Retinal pigment epithelial cell (primary cell): ENCODE measurements at regions not wholly inside any gene's neighbourhood (a gene's known extent, or its start where the extent isn't known, plus 50 kb on each side); places are given as distances from the start of the nearest gene placed in this dataset.
A peak's percentile ranks its signal among the peaks of the same experiment; 100 is the strongest.

Experiments
- DNase-seq: peaks from one replicate; pipeline ENCODE4 v3.0.0-alpha.2; 2010; ENCODE audit warnings: low read depth
- H3K4me3 ChIP-seq: 2 replicates; pipeline ENCODE4 v1.5.1; 2011; ENCODE audit warnings: mild to moderate bottlenecking, low read length, control low read depth, moderate library complexity
- CTCF ChIP-seq: conservative IDR thresholded peaks from 2 replicates; pipeline ENCODE4 v1.5.1; 2011; ENCODE audit warnings: low read depth, low read length, control low read depth, inconsistent platforms

DNA sequence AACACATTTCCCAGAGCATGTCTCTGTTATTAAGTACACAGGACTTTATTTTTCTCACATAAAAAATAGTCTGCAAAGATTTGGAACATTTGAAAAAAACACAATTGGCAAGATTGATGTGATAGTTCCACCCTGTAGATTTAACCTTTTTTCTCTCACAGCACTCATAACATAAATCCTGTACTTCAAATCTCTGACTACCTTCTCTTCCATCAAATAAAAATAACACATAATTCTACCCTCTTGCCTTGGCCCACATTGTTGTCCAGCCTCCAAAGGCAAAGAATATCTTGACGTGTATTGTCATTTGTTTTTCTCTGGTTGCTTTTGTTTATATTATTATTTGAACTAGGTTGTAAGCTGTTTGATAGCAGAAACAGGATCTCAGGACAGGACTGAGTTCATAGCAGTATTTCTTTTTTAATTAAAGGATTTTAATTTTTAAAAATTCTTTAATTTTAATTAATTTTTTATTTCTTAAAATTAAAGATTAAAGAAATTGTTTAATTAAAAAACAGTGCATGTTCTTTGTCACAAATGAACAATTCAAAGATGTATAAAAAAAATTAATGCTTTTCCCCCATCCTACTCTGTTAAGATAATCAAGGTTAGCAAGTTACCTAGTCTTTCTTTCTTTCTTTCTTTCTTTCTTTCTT, 69.1 kb upstream of the PCSK1 start:
- no peak for TF ChIP-seq CTCF
- no peak overlapping the region for H3K4me3 ChIP-seq
- DNase-seq, result no peak

GRCh38 chr5:96503501-96504236, 70.6 kb upstream of the PCSK1 start:
- DNase-seq, result no peak
- H3K4me3 ChIP-seq, result no peak overlapping the region
- no peak for TF ChIP-seq CTCF

DNA sequence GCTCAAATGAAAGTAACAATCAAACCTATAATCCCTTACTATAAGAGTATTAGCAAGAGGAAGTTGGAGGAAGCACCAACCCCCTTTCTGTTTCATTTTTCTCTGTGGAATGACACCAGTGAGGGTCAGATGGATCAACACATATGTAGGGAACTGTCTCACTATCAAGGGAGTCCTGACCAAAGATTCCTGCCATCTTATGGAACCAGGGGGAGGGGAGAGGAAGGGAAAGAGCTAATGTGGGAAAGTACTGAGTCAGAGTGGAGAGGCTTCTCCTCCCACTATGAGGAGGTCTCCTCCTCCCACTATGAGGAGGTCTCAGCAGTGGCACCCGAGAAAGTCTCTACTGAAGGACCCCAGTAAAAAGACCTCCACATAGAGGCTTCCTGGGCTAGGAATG, 73.3 kb upstream of the PCSK1 start:
- no peak overlapping the region for H3K4me3 ChIP-seq
- no peak for DNase-seq
- TF ChIP-seq CTCF, result no peak

DNA sequence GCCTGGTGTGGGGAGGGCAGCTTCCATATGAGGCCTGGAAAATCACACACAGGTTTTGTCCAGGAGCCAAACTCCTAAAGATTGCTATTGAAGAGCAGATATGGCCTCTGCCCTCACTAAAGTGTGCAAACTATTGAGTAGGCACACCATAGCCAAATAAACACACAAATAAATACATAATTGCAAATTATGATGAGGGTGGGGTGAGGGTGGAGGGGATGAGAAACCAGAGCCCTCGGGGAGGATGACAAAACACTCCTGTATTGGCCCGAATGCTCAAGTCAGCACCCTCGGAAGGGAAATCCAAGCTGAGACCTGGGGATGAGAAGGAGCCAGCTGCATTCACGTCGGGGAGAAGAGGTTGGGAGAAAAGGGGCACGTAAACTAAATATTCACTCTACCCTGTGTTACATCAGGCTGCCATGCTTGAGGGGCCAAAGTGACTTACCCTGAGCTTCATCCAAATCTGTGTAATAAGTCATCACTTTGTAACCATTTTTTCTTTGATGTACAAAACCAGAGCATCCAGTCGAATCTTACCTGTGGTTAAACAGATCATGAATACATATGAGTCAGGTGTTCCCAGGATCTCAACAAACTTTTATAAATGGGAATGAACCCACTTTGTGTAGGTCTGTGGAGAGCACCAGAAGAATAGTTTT, 73.9 kb upstream of the PCSK1 start:
- TF ChIP-seq CTCF, result no peak
- H3K4me3 ChIP-seq, result no peak overlapping the region
- DNase-seq, result no peak

DNA sequence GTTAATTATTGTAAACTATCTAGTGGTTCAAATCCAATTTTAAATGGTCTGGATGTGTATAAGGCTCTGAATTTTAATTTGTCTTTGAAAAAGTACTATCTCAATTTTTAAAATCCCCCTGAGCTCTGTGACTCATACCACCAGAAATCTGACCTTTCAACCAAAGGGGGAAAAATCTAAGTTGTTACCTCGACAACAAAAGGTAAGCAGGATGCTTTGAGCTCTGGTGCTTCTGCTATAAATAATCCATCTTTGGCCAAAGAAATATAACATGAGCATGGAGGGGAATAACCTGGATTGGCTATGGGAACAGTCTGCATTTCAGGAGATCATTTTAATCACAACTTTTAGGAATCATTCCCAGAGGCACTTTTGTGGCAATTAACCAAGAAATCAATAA, 76.3 kb upstream of the PCSK1 start:
- TF ChIP-seq CTCF, result no peak
- DNase-seq, result no peak

DNA sequence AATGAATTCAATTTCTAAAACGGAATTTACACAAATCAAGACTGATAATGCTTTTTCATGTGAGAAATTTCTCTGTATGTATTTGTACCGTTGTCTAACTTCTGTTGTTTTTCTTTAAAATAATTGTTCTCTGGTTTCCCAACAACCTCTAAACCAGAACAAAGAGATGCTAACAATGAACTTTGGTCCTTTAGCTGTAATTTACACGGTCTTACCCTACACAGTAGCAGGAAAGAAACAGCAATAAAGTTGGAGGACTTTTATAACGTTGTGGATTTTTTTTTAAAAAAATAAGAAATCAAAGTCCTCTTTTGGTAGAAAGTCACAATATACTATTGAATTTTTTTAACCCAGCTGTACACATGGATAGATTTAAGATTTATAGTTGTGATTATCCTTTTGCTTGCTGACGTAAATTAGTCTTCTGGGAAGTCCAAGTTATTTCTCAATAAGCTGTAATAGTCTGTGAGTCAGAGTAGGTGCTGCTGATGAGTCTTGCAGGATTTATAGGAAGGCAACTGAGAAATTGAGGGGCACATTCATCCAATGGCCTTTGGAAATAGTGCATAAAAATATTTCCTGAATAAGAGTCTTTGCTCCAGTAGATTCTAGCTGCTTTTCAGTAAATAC, 76.8 kb upstream of the PCSK1 start:
- DNase-seq, result peak; percentile 80
- TF ChIP-seq CTCF, result no peak
- H3K4me3 ChIP-seq, result no peak overlapping the region

More for the DNA sequence above, 76.3 kb upstream of the PCSK1 start:
- no peak overlapping the region for H3K4me3 ChIP-seq
